ENCODE measurements at regions not wholly inside any gene's neighbourhood (a gene's known extent, or its start where the extent isn't known, plus 50 kb on each side); places are given as distances from the start of the nearest gene placed in this dataset.
"Not testable (repeated sequence)": the region's sequence is repeated elsewhere in the genome, so short reads cannot be mapped to it uniquely, and the experiment has no call there.

GRCh38 chr14:86065407-86065806 is 535.5 kb downstream of the FLRT2 start:
- Histone ChIP-seq H3K36me3 (no peaks in the 10 kb centered on the region), H3K4me3 (no peak overlapping the region), H3K27me3 (no peaks in the 10 kb centered on the region), H3K4me1 (no peaks in the 10 kb centered on the region), H3K27ac (no peak overlapping the region), H3K9me3 (no peaks in the 10 kb centered on the region)
- ATAC-seq (no peak), FAIRE-seq (no peak), DNase-seq (no peak)
- intact Hi-C loops (cut with DNase I), result no loop called here
- WGBS, 2 donors, result 78 to 79% methylated on average over 3 of the region's 3 CpGs
- TF ChIP-seq CTCF (IDR thresholded peaks at IDR 0.05), result no peak

GRCh38 chr14:86064595-86064994 is 534.7 kb downstream of the FLRT2 start:
- H3K36me3 ChIP-seq; H3K4me1 ChIP-seq; H3K9me3 ChIP-seq; FAIRE-seq; H3K27me3 ChIP-seq; ATAC-seq; DNase-seq; H3K27ac ChIP-seq; intact Hi-C loops (cut with DNase I); H3K4me3 ChIP-seq: not testable (repeated sequence)

GRCh38 chr14:86057018-86057667 is 527.2 kb downstream of the FLRT2 start:
- no peak for ATAC-seq
- no peak for FAIRE-seq
- 77 to 83% methylated on average over 3 of the region's 3 CpGs for whole genome bisulfite sequencing, 2 donors
- H3K4me1 ChIP-seq, result no peaks in the 10 kb centered on the region
- no peak for DNase-seq
- H3K27me3 ChIP-seq, result peaks cover 0 to 4% (median 0%) of the 10 kb centered on the region in 4 donors
- no peaks in the 10 kb centered on the region for H3K9me3 ChIP-seq
- no peak overlapping the region for H3K27ac ChIP-seq
- TF ChIP-seq CTCF (IDR thresholded peaks at IDR 0.05), result peak in 3 of 4 donors; percentile 5 to 49 (median 41)
- no peak overlapping the region for H3K4me3 ChIP-seq
- H3K36me3 ChIP-seq, result no peaks in the 10 kb centered on the region
- intact Hi-C loops (cut with DNase I), result no loop called here

GRCh38 chr14:86055512-86056075 is 525.6 kb downstream of the FLRT2 start:
- no peak overlapping the region for H3K4me3 ChIP-seq
- WGBS, 2 donors, result 41 to 43% methylated on average over 3 of the region's 3 CpGs
- intact Hi-C loops (cut with DNase I), result no loop called here
- H3K36me3 ChIP-seq, result no peaks in the 10 kb centered on the region
- TF ChIP-seq CTCF (IDR thresholded peaks at IDR 0.05), result no peak
- H3K9me3 ChIP-seq, result no peaks in the 10 kb centered on the region
- H3K4me1 ChIP-seq, result no peaks in the 10 kb centered on the region
- no peak for ATAC-seq
- H3K27ac ChIP-seq, result no peak overlapping the region
- no peak for DNase-seq
- H3K27me3 ChIP-seq, result peaks cover 0 to 4% (median 0%) of the 10 kb centered on the region in 4 donors
- no peak for FAIRE-seq

GRCh38 chr14:86052868-86053267 is 522.9 kb downstream of the FLRT2 start:
- 89 to 96% methylated on average over 1 of the region's 1 CpG for WGBS, 2 donors
- intact Hi-C loops (cut with DNase I), result no loop called here
- H3K27ac ChIP-seq, result no peak overlapping the region
- no peak for TF ChIP-seq CTCF (IDR thresholded peaks at IDR 0.05)
- H3K27me3 ChIP-seq, result no peaks in the 10 kb centered on the region
- H3K4me3 ChIP-seq, result no peak overlapping the region
- H3K9me3 ChIP-seq, result no peaks in the 10 kb centered on the region
- no peaks in the 10 kb centered on the region for H3K36me3 ChIP-seq
- H3K4me1 ChIP-seq, result no peaks in the 10 kb centered on the region
- DNase-seq (no peak), FAIRE-seq (no peak), ATAC-seq (no peak)
